OCI-LY1 (cell line): ENCODE measurements at regions not wholly inside any gene's neighbourhood (a gene's known extent, or its start where the extent isn't known, plus 50 kb on each side); places are given as distances from the start of the nearest gene placed in this dataset.

ENCODE experiments used
- H2AFZ ChIP-seq: fragments of 200-600 bp; sonication (generic), shearing (Covaris generic); 2 replicates; pipeline ENCODE4 v1.6.0; 2014; ENCODE audit warnings: antibody characterized with exemption, mild to moderate bottlenecking, low read length
- H3F3A ChIP-seq: fragments of 200-600 bp; sonication (generic), shearing (Covaris generic); 2 replicates; pipeline ENCODE4 v1.6.0; 2014; ENCODE audit warnings: mild to moderate bottlenecking, antibody characterized with exemption, low read length, moderate library complexity; ENCODE audit not compliant: insufficient read depth
- H3K27ac ChIP-seq: fragments of 200-600 bp; sonication (generic); 2 replicates; pipeline ENCODE4 v1.5.1; 2014; ENCODE audit warnings: low read length, mixed run types, mild to moderate bottlenecking, low read depth; ENCODE audit not compliant: poor library complexity, severe bottlenecking
- H3K27me3 ChIP-seq: fragments of 200-600 bp; sonication (generic); 2 replicates; pipeline ENCODE4 v1.6.0; 2014; ENCODE audit warnings: antibody characterized with exemption, mild to moderate bottlenecking, low read length, moderate library complexity; ENCODE audit not compliant: insufficient read depth
- H3K36me3 ChIP-seq: fragments of 200-600 bp; sonication (generic); 2 replicates; pipeline ENCODE4 v1.6.1; 2014; ENCODE audit warnings: mild to moderate bottlenecking, antibody characterized with exemption, low read length, moderate library complexity, mixed read lengths; ENCODE audit not compliant: insufficient read depth
- H3K4me1 ChIP-seq: fragments of 200-600 bp; sonication (generic); 2 replicates; pipeline ENCODE4 v1.5.1; 2014; ENCODE audit warnings: mild to moderate bottlenecking, low read length, moderate library complexity; ENCODE audit not compliant: insufficient read depth, severe bottlenecking
- H3K4me2 ChIP-seq: fragments of 200-600 bp; sonication (generic), shearing (Covaris generic); 2 replicates; pipeline ENCODE4 v1.6.1; 2014; ENCODE audit warnings: low read length
- H3K4me3 ChIP-seq: fragments of 200-600 bp; sonication (generic); 2 replicates; pipeline ENCODE4 v1.5.1; 2014; ENCODE audit warnings: low read length, low read depth, mild to moderate bottlenecking, mixed read lengths; ENCODE audit not compliant: poor library complexity, severe bottlenecking
- H3K79me2 ChIP-seq: fragments of 200-600 bp; shearing (Covaris generic); 2 replicates; pipeline ENCODE4 v1.6.1; 2016; ENCODE audit warnings: mixed run types, low read length, mixed read lengths; ENCODE audit not compliant: insufficient read depth
- H3K9ac ChIP-seq: fragments of 200-600 bp; sonication (generic), shearing (Covaris generic); 2 replicates; pipeline ENCODE4 v1.6.1; 2014; ENCODE audit warnings: mild to moderate bottlenecking, low read length, mixed read lengths
- H3K9me2 ChIP-seq: fragments of 200-600 bp; sonication (generic), shearing (Covaris generic); 2 replicates; pipeline ENCODE4 v1.6.1; 2014; ENCODE audit warnings: low read depth, mild to moderate bottlenecking, low read length, mixed read lengths
- H3K9me3 ChIP-seq: fragments of 200-600 bp; shearing (Covaris generic); 2 replicates; pipeline ENCODE4 v1.6.1; 2014; ENCODE audit warnings: low read length, mixed read lengths
- H4K20me1 ChIP-seq: fragments of 200-600 bp; sonication (generic), shearing (Covaris generic); 2 replicates; pipeline ENCODE4 v1.6.0; 2016; ENCODE audit warnings: mild to moderate bottlenecking, low read length; ENCODE audit not compliant: insufficient read depth
- EZH2 ChIP-seq: fragments of 200-600 bp; sonication (generic), shearing (Covaris generic); IDR thresholded peaks from 2 replicates; pipeline ENCODE4 v1.8.0; 2017; ENCODE audit warnings: borderline replicate concordance, mixed run types, mild to moderate bottlenecking, antibody characterized with exemption, low read length, moderate library complexity, mixed read lengths
- TF ChIP-seq, protein P1 (sequence below): fragments of 200-600 bp; sonication (generic), shearing (Covaris generic); IDR thresholded peaks from 2 replicates; pipeline ENCODE4 v1.5.1; 2017; ENCODE audit warnings: mild to moderate bottlenecking, antibody characterized with exemption, low read length, moderate library complexity, mixed read lengths

DNA sequence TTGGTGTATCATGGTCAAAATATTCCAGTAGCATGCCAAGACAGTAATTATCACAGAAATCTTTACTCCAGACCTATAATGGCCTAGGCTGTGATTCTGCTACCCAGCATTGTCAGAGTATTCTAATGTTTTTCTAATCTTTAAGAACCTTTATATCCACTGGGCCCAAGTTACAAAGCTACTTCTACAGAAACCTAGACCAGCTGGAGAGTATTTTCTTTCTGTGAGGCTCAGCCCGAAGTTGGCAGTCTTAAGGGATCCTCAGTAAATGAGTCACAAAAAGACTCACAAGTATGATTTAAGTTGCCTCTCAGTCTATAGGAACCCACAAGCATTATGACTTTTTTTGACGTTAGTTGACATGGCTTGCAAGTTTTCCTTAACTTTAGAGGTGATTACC lies 638.5 kb upstream of the FAM241A start:
- TF ChIP-seq EZH2, result no peak
- TF ChIP-seq, protein P1, sequence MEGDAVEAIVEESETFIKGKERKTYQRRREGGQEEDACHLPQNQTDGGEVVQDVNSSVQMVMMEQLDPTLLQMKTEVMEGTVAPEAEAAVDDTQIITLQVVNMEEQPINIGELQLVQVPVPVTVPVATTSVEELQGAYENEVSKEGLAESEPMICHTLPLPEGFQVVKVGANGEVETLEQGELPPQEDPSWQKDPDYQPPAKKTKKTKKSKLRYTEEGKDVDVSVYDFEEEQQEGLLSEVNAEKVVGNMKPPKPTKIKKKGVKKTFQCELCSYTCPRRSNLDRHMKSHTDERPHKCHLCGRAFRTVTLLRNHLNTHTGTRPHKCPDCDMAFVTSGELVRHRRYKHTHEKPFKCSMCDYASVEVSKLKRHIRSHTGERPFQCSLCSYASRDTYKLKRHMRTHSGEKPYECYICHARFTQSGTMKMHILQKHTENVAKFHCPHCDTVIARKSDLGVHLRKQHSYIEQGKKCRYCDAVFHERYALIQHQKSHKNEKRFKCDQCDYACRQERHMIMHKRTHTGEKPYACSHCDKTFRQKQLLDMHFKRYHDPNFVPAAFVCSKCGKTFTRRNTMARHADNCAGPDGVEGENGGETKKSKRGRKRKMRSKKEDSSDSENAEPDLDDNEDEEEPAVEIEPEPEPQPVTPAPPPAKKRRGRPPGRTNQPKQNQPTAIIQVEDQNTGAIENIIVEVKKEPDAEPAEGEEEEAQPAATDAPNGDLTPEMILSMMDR, result no peak
- H3K36me3 ChIP-seq, result no peaks in the 10 kb centered on the region
- no peak overlapping the region for H3K9ac ChIP-seq
- no peaks in the 10 kb centered on the region for H3K9me3 ChIP-seq
- H3K9me2 ChIP-seq, result no peaks in the 10 kb centered on the region
- H3K4me2 ChIP-seq, result no peak overlapping the region
- no peaks in the 10 kb centered on the region for H3K79me2 ChIP-seq
- H3K27ac ChIP-seq, result no peak overlapping the region
- no peaks in the 10 kb centered on the region for H3F3A ChIP-seq
- H3K4me3 ChIP-seq, result no peak overlapping the region
- no peaks in the 10 kb centered on the region for H4K20me1 ChIP-seq
- H2AFZ ChIP-seq, result no peak overlapping the region
- H3K4me1 ChIP-seq, result no peaks in the 10 kb centered on the region
- H3K27me3 ChIP-seq, result no peaks in the 10 kb centered on the region

DNA sequence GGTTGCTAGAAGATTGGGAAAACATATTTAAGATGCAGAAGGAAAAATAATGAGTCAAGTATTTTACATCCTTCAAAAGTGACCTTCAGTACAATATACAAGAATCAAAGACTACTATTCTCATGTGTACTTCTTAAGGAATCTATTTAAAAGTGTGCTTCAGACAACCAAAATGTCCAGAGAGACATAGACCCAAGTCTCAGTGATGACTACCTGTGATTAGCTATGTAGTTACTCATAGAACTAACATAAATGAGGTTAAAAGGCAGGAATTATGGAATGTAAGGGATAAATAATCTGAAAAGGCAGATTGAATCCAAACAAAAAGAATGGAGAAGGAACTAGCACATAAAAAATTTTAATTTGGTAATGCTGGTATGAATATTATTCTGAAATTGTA lies 634.7 kb upstream of the FAM241A start:
- H3K9me3 ChIP-seq, result no peaks in the 10 kb centered on the region
- no peak overlapping the region for H3K9ac ChIP-seq
- H3F3A ChIP-seq, result no peaks in the 10 kb centered on the region

DNA sequence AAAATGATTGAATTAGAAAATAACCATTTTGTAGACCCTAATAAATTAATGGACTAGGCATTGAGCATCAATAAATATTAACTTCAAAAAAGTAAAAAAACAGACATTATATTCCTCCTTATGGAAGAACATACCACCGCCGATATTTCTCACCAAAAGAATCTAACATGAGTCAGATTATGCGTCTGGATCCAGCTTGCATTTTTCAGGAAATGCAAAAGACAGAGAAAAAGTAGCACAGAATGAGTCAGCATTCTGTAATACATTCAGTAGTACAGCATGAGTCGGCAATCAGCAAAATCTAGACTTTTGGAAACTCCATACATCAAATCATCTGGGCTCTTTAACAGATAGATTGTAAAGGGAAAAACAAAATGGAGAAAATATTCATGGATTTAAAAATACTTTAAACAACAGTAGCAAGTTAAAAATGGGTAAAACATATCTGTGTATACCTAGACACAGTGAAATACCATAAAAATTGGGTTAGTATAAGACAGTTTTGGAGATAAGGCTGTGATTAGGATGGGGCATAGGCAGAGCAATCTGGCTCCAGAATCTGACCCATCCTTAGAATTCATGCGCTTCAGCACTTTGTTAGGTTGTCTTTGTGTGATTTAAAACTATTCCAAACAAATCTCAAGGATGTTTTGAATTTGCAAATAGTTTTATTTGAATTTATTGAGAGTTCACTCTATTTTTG lies 633.0 kb upstream of the FAM241A start:
- Histone ChIP-seq H3K9me2 (no peaks in the 10 kb centered on the region), H3K4me2 (no peak overlapping the region), H3K79me2 (no peaks in the 10 kb centered on the region), H3K27ac (no peak overlapping the region), H3F3A (no peaks in the 10 kb centered on the region), H3K4me3 (no peak overlapping the region), H2AFZ (no peak overlapping the region), H3K4me1 (no peaks in the 10 kb centered on the region), H3K9me3 (no peaks in the 10 kb centered on the region), H4K20me1 (no peaks in the 10 kb centered on the region), H3K9ac (no peak overlapping the region), H3K36me3 (no peaks in the 10 kb centered on the region), H3K27me3 (no peaks in the 10 kb centered on the region)
- TF ChIP-seq, protein P1, result no peak
- no peak for TF ChIP-seq EZH2

More for the DNA sequence above, 634.7 kb upstream of the FAM241A start:
- Histone ChIP-seq H3K4me1 (no peaks in the 10 kb centered on the region), H3K4me2 (no peak overlapping the region), H3K27ac (no peak overlapping the region), H3K36me3 (no peaks in the 10 kb centered on the region), H3K4me3 (no peak overlapping the region), H3K9me2 (no peaks in the 10 kb centered on the region), H3K79me2 (no peaks in the 10 kb centered on the region), H4K20me1 (no peaks in the 10 kb centered on the region), H3K27me3 (no peaks in the 10 kb centered on the region), H2AFZ (no peak overlapping the region)
- TF ChIP-seq EZH2, result no peak
- TF ChIP-seq, protein P1, result no peak
